ENCODE measurements at regions not wholly inside any gene's neighbourhood (a gene's known extent, or its start where the extent isn't known, plus 50 kb on each side); places are given as distances from the start of the nearest gene placed in this dataset.

DNA sequence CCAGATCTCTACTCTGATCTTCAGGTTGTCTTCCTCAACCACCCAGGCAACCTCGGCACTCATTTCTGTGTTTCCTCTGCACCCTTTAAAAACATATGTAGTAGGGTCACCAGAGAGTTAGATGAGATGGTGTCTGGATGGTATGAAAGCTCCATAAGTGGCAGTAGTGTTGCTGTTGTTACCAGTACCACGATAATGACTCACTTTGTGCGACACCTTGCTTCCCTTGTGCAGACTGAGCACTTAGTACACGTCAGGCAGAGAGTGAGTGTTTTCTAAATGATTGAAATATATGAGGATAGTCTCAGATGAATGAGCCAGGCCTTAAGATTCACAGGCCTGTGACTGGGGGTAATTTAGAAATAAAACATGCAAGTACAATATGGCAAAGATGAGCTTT is 188.7 kb downstream of the MAF start:
- CTCF ChIA-PET = no interaction called here
- ATAC-seq (replicated peaks in 1 of 4) = no peak
- peaks cover 30 to 38% (median 30%) of the 10 kb centered on the region in 3 donors for H3K4me1 Mint-ChIP-seq
- 75% methylated on average over 3 of the region's 4 CpGs for WGBS (ENCODE audit: insufficient coverage)
- DNase-seq = no peak
- H3K9me3 Mint-ChIP-seq = no peaks in the 10 kb centered on the region
- H3K27ac Mint-ChIP-seq = no peak overlapping the region
- Histone ChIP-seq H3K36me3 (ENCODE audit: control insufficient read depth in 2 of 2, extremely low read depth in 1 of 2, insufficient read depth in 1 of 2, low read length in 1 of 2) (no peaks in the 10 kb centered on the region), H3K9me3 (no peaks in the 10 kb centered on the region), H3K27ac (ENCODE audit: low read length) (no peak overlapping the region), H3K27me3 (replicated peaks in 1 of 2; ENCODE audit: control insufficient read depth in 2 of 2, extremely low read depth in 1 of 2, insufficient read depth in 2 of 2, low read length in 1 of 2) (peaks cover 0 to 4% of the 10 kb centered on the region in 2 experiments), H3K4me3 (ENCODE audit: control insufficient read depth in 1 of 2, extremely low read depth in 1 of 2, low read length in 1 of 2) (no peak overlapping the region), H3K4me1 (ENCODE audit: control insufficient read depth in 1 of 2, extremely low read depth in 1 of 2, insufficient read depth in 2 of 2, low read length in 2 of 2) (peaks cover 14 to 20% of the 10 kb centered on the region in 2 experiments)
- H3K36me3 Mint-ChIP-seq = no peaks in the 10 kb centered on the region
- no peak overlapping the region for H3K4me3 Mint-ChIP-seq
- POLR2A ChIA-PET = interaction anchor here in 1 of 2 donors (0.6 kb wide), 1 partner anchor 36 kb away, joined by 5 read pairs; no protein-coding TSS in a partner anchor
- peaks cover 0 to 6% of the 10 kb centered on the region in 2 donors for H3K27me3 Mint-ChIP-seq

DNA sequence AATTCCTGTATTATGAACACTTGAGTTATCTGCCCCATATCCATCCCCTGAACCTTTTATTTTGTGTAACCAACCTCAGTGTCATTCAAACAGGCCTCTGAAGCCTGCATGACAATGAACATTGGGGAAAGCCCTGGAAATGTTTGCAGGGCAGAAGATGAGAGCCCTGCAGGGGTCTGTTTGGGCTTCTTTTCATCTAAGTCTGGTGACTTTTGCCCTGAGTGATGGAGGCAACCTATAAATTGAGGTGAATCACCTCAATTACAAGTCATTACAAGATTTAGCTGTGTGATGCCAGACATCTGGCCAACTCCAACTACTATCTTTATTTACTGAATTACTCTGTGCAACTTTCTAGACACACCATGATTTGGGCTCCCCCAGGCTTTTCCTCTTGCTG is 189.2 kb downstream of the MAF start:
- H3K4me3 ChIP-seq (ENCODE audit: control insufficient read depth in 1 of 2, extremely low read depth in 1 of 2, low read length in 1 of 2) = no peak overlapping the region
- H3K27me3 Mint-ChIP-seq = peaks cover 0 to 6% of the 10 kb centered on the region in 2 donors
- no peaks in the 10 kb centered on the region for H3K9me3 Mint-ChIP-seq
- peaks cover 9 to 15% of the 10 kb centered on the region in 2 experiments for H3K4me1 ChIP-seq (ENCODE audit: control insufficient read depth in 1 of 2, extremely low read depth in 1 of 2, insufficient read depth in 2 of 2, low read length in 2 of 2)
- ATAC-seq (replicated peaks in 1 of 4) (no peak), DNase-seq (no peak)
- H3K4me1 Mint-ChIP-seq = peaks cover 25 to 34% (median 25%) of the 10 kb centered on the region in 3 donors
- H3K27ac Mint-ChIP-seq = no peak overlapping the region
- CTCF ChIA-PET = no interaction called here
- H3K36me3 ChIP-seq (ENCODE audit: control insufficient read depth in 2 of 2, extremely low read depth in 1 of 2, insufficient read depth in 1 of 2, low read length in 1 of 2) = no peaks in the 10 kb centered on the region
- H3K27me3 ChIP-seq (replicated peaks in 1 of 2; ENCODE audit: control insufficient read depth in 2 of 2, extremely low read depth in 1 of 2, insufficient read depth in 2 of 2, low read length in 1 of 2) = peaks cover 0 to 6% of the 10 kb centered on the region in 2 experiments
- POLR2A ChIA-PET = no interaction called here
- H3K9me3 ChIP-seq = no peaks in the 10 kb centered on the region
- H3K36me3 Mint-ChIP-seq = no peaks in the 10 kb centered on the region
- no peak overlapping the region for H3K27ac ChIP-seq (ENCODE audit: low read length)
- H3K4me3 Mint-ChIP-seq = no peak overlapping the region

DNA sequence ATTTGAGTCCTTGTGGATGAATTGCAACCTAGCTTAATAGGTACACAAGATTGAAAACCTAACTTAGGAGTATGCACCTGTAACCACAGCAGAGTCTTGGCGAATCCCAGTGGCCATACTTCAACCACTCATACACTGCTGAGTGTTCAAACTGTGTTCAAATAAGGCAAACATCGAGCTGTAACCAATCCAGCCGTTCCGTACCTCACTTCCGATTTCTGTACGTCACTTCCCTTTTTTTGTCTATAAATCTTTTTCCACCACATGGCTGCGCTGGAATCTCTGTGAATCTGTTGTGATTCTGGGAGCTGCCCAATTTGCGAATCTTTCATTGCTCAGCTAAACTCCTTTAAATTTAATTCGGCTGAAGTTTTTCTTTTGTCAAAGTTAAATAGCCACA is 190.6 kb downstream of the MAF start:
- H3K27ac ChIP-seq (ENCODE audit: low read length) = no peak overlapping the region
- H3K4me3 ChIP-seq (ENCODE audit: control insufficient read depth in 1 of 2, extremely low read depth in 1 of 2, low read length in 1 of 2) = no peak overlapping the region
- H3K36me3 ChIP-seq (ENCODE audit: control insufficient read depth in 2 of 2, extremely low read depth in 1 of 2, insufficient read depth in 1 of 2, low read length in 1 of 2) = no peaks in the 10 kb centered on the region
- Mint-ChIP-seq H3K4me3 (no peak overlapping the region), H3K27ac (no peak overlapping the region), H3K4me1 (peaks cover 12 to 20% (median 16%) of the 10 kb centered on the region in 3 donors), H3K9me3 (no peaks in the 10 kb centered on the region), H3K36me3 (no peaks in the 10 kb centered on the region), H3K27me3 (peaks cover 0 to 6% of the 10 kb centered on the region in 2 donors)
- no peaks in the 10 kb centered on the region for H3K9me3 ChIP-seq
- 85% methylated on average over 2 of the region's 9 CpGs for WGBS (ENCODE audit: insufficient coverage)
- ChIA-PET CTCF (no interaction called here), POLR2A (no interaction called here)
- DNase-seq = no peak
- peaks cover 0 to 2% of the 10 kb centered on the region in 2 experiments for H3K4me1 ChIP-seq (ENCODE audit: control insufficient read depth in 1 of 2, extremely low read depth in 1 of 2, insufficient read depth in 2 of 2, low read length in 2 of 2)
- peaks cover 0 to 6% of the 10 kb centered on the region in 2 experiments for H3K27me3 ChIP-seq (replicated peaks in 1 of 2; ENCODE audit: control insufficient read depth in 2 of 2, extremely low read depth in 1 of 2, insufficient read depth in 2 of 2, low read length in 1 of 2)
- ATAC-seq (replicated peaks in 1 of 4) = no peak

DNA sequence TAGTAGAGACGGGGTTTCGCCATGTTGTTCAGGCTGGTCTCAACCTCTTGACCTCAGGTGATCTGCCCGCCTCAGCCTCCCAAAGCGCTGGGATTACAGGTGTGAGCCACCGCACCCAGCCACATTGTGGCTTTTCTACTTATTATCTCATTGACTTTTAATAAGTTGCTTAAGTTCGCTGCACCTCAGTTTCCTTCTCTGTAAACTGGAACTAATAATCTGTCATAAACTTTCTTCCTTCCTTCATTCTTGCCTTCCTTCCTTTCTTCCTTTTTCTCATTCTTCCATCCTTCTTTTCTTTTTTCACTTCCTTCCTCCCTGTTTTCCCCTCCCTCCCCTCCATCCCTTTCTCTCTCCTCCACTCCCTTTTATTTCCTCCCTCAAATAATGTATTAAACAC is 192.2 kb downstream of the MAF start:
- DNase-seq (no peak), ATAC-seq (replicated peaks in 1 of 4) (no peak)
- no peaks in the 10 kb centered on the region for H3K36me3 Mint-ChIP-seq
- H3K9me3 Mint-ChIP-seq = no peaks in the 10 kb centered on the region
- no peaks in the 10 kb centered on the region for H3K4me1 ChIP-seq (ENCODE audit: control insufficient read depth in 1 of 2, extremely low read depth in 1 of 2, insufficient read depth in 2 of 2, low read length in 2 of 2)
- CTCF ChIA-PET = interaction anchor here in 1 of 2 donors (0.7 kb wide), 1 partner anchor 320 kb away, joined by 5 read pairs; no protein-coding TSS in a partner anchor
- H3K27me3 ChIP-seq (replicated peaks in 1 of 2; ENCODE audit: control insufficient read depth in 2 of 2, extremely low read depth in 1 of 2, insufficient read depth in 2 of 2, low read length in 1 of 2) = peaks cover 0 to 6% of the 10 kb centered on the region in 2 experiments
- H3K36me3 ChIP-seq (ENCODE audit: control insufficient read depth in 2 of 2, extremely low read depth in 1 of 2, insufficient read depth in 1 of 2, low read length in 1 of 2) = no peaks in the 10 kb centered on the region
- H3K4me1 Mint-ChIP-seq = peaks cover 0 to 12% (median 7%) of the 10 kb centered on the region in 3 donors
- no peak overlapping the region for H3K27ac Mint-ChIP-seq
- H3K27ac ChIP-seq (ENCODE audit: low read length) = no peak overlapping the region
- no peak overlapping the region for H3K4me3 ChIP-seq (ENCODE audit: control insufficient read depth in 1 of 2, extremely low read depth in 1 of 2, low read length in 1 of 2)
- no peak overlapping the region for H3K4me3 Mint-ChIP-seq
- WGBS (ENCODE audit: insufficient coverage) = 93% methylated on average over 6 of the region's 6 CpGs
- peaks cover 2 to 6% of the 10 kb centered on the region in 2 donors for H3K27me3 Mint-ChIP-seq
- POLR2A ChIA-PET = interaction anchor here in 1 of 2 donors (0.6 kb wide), 2 partner anchors 306 to 474 kb away, joined by 3 to 5 read pairs; no protein-coding TSS in a partner anchor
- no peaks in the 10 kb centered on the region for H3K9me3 ChIP-seq

DNA sequence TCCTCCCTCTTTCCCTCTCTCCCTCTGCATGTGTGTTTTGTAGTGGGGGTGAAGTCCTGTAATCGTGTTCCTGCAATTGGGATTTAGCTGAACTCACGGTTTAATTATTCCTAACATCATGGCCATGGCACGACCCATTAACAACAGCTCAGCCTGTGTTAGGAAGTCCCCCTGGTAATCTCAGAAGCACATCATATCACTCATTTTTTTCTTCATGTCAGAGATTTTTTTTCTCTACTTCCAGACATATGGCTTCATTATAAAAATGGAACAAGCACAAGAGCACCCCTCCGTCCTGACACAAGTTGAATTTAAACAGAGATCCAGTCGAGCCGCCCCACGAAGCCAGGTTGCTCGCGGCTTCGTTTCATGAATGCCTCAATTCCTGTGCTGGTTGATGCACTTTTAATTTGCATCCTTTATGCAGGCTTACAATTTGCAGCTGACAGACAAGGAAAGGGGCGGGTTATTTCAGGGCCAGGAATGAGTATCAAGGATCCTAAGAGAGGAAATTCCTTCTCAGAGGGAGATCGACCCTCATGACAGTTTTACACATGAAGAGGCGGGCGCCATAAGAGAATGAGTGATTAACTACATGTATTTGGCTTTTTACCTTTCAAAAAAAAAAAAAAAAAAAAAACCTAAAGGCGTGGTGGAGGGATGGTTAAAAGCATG is 192.9 kb downstream of the MAF start:
- ChIA-PET CTCF (interaction anchor here in 1 of 2 donors (0.7 kb wide), 1 partner anchor 321 kb away, joined by 5 read pairs; no protein-coding TSS in a partner anchor), POLR2A (interaction anchor here in 1 of 2 donors (0.6 kb wide), 1 partner anchor 475 kb away, joined by 3 read pairs; no protein-coding TSS in a partner anchor)
- H3K27ac ChIP-seq (ENCODE audit: low read length) = no peak overlapping the region
- Mint-ChIP-seq H3K9me3 (no peaks in the 10 kb centered on the region), H3K4me1 (peaks cover 0 to 7% (median 2%) of the 10 kb centered on the region in 3 donors), H3K36me3 (no peaks in the 10 kb centered on the region), H3K4me3 (no peak overlapping the region), H3K27me3 (peaks cover 2 to 6% of the 10 kb centered on the region in 2 donors), H3K27ac (no peak overlapping the region)
- H3K36me3 ChIP-seq (ENCODE audit: control insufficient read depth in 2 of 2, extremely low read depth in 1 of 2, insufficient read depth in 1 of 2, low read length in 1 of 2) = no peaks in the 10 kb centered on the region
- WGBS (ENCODE audit: insufficient coverage) = 91% methylated on average over 10 of the region's 15 CpGs
- no peak overlapping the region for H3K4me3 ChIP-seq (ENCODE audit: control insufficient read depth in 1 of 2, extremely low read depth in 1 of 2, low read length in 1 of 2)
- peaks cover 0 to 6% of the 10 kb centered on the region in 2 experiments for H3K27me3 ChIP-seq (replicated peaks in 1 of 2; ENCODE audit: control insufficient read depth in 2 of 2, extremely low read depth in 1 of 2, insufficient read depth in 2 of 2, low read length in 1 of 2)
- no peaks in the 10 kb centered on the region for H3K4me1 ChIP-seq (ENCODE audit: control insufficient read depth in 1 of 2, extremely low read depth in 1 of 2, insufficient read depth in 2 of 2, low read length in 2 of 2)
- ATAC-seq (replicated peaks in 1 of 4) (no peak), DNase-seq (no peak)
- H3K9me3 ChIP-seq = no peaks in the 10 kb centered on the region

DNA sequence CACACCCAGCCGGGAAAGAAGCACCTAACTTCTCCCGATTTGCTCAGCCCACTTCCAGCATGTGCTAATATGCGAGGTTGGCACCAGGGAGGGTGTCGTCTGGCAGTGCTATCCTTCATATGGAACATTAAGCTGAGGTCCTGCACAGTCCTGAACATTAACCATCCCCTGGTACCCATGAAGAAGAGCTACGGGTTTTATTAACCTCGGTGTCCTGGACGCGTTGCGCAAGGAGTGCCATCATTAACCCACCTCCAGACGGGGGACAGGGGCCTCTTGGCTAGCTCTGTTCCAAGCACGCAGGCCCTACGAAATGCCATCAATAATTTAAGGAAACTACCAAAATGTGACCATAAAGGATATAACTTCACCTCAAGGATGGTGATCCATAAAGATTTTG is 193.5 kb downstream of the MAF start:
- Mint-ChIP-seq H3K4me3 (no peak overlapping the region), H3K27ac (no peak overlapping the region), H3K27me3 (peaks cover 2 to 6% of the 10 kb centered on the region in 2 donors), H3K4me1 (peaks cover 0 to 5% (median 0%) of the 10 kb centered on the region in 3 donors), H3K9me3 (no peaks in the 10 kb centered on the region), H3K36me3 (no peaks in the 10 kb centered on the region)
- WGBS (ENCODE audit: insufficient coverage) = 94% methylated on average over 8 of the region's 12 CpGs
- no peak for DNase-seq
- no peak overlapping the region for H3K4me3 ChIP-seq (ENCODE audit: control insufficient read depth in 1 of 2, extremely low read depth in 1 of 2, low read length in 1 of 2)
- ChIA-PET POLR2A (no interaction called here), CTCF (no interaction called here)
- H3K27ac ChIP-seq (ENCODE audit: low read length) = no peak overlapping the region
- no peak for ATAC-seq (replicated peaks in 1 of 4)
- H3K9me3 ChIP-seq = no peaks in the 10 kb centered on the region
- H3K4me1 ChIP-seq (ENCODE audit: control insufficient read depth in 1 of 2, extremely low read depth in 1 of 2, insufficient read depth in 2 of 2, low read length in 2 of 2) = no peaks in the 10 kb centered on the region
- no peaks in the 10 kb centered on the region for H3K36me3 ChIP-seq (ENCODE audit: control insufficient read depth in 2 of 2, extremely low read depth in 1 of 2, insufficient read depth in 1 of 2, low read length in 1 of 2)
- H3K27me3 ChIP-seq (replicated peaks in 1 of 2; ENCODE audit: control insufficient read depth in 2 of 2, extremely low read depth in 1 of 2, insufficient read depth in 2 of 2, low read length in 1 of 2) = peaks cover 0 to 6% of the 10 kb centered on the region in 2 experiments
